Adrenal gland (tissue), 5 donors: ENCODE measurements at regions not wholly inside any gene's neighbourhood (a gene's known extent, or its start where the extent isn't known, plus 50 kb on each side); places are given as distances from the start of the nearest gene placed in this dataset.

Source experiments
- CTCF ChIP-seq, 6 experiments: fragments of 450-650 bp in 4 of 6; fragments of 200-600 bp in 2 of 6; sonication (generic) in 1 of 6; IDR thresholded peaks; 1 replicate in 5 of 6; 2 replicates in 1 of 6; pipeline versions ENCODE4 v1.5.1 to v1.8.0; 2016 to 2021; ENCODE audit warnings: antibody characterized with exemption in 6 of 6, mild to moderate bottlenecking in 2 of 6, moderate library complexity in 1 of 6
- POLR2A ChIP-seq, 2 donors: fragments of 450-650 bp; IDR thresholded peaks; one replicate each; pipeline ENCODE4 v1.6.1; 2017; ENCODE audit warnings: antibody characterized with exemption in 2 of 2, mild to moderate bottlenecking in 2 of 2, moderate library complexity in 1 of 2
- donor health status: DM: no; HTN: no; CAD: no.

GRCh38 chr12:46071335-46071734 lies 81.0 kb upstream of the SCAF11 start:
- no peak for TF ChIP-seq CTCF (IDR thresholded peaks at IDR 0.05)
- no peak for TF ChIP-seq POLR2A (IDR thresholded peaks at IDR 0.05)
